PC-9 (cell line): ENCODE measurements at regions not wholly inside any gene's neighbourhood (a gene's known extent, or its start where the extent isn't known, plus 50 kb on each side); places are given as distances from the start of the nearest gene placed in this dataset.

Source experiments
- CTCF ChIP-seq: fragments of 200-600 bp; sonication (generic); conservative IDR thresholded peaks from 2 replicates; pipeline ENCODE4 v1.6.1; 2017; ENCODE audit warnings: mixed run types, antibody characterized with exemption, mild to moderate bottlenecking, moderate library complexity
- EZH2 ChIP-seq: fragments of 200-600 bp; sonication (generic); IDR thresholded peaks from 2 replicates; pipeline ENCODE4 v1.8.0; 2017; ENCODE audit warnings: antibody characterized with exemption, low read depth

- no peak for TF ChIP-seq CTCF
- no peak for TF ChIP-seq EZH2
Measured at GRCh38 chr13:105319875-105320274, 1215.6 kb downstream of the EFNB2 start.
